HG03354 (cell line): ENCODE measurements at regions not wholly inside any gene's neighbourhood (a gene's known extent, or its start where the extent isn't known, plus 50 kb on each side); places are given as distances from the start of the nearest gene placed in this dataset.

Experiments
- ATAC-seq: cut with Tn5 transposase; IDR thresholded peaks from one replicate; pipeline ENCODE4 v1.9.1; 2021; ENCODE audit warnings: mild to moderate bottlenecking; ENCODE audit not compliant: unreplicated experiment, poor library complexity, severe bottlenecking

- ATAC-seq: peak; percentile 43
These were observed 373.4 kb upstream of the SYNCRIP start for GRCh38 chr6:86016077-86016476.

DNA sequence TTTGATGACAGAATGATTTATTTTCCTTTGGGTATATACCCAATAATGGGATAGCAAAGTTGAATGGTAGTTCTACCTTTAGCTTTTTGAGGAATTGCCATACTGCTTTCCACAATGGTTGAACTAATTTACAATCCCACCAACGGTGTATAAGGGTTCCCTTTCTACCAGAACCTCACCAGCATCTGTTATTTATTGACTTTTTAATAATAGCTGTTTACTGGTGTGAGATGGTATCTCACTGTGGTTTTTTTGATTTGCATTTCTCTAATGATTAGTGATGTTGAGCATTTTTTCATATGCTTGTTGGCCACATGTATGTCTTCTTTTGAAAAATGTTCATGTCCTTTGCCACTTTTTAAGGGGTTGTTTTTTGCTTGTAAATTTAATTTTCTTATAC, 370.3 kb upstream of the SYNCRIP start:
- peak; percentile 81 for ATAC-seq

- no peak for ATAC-seq
These were observed 368.5 kb upstream of the SYNCRIP start for GRCh38 chr6:86010915-86011786.

DNA sequence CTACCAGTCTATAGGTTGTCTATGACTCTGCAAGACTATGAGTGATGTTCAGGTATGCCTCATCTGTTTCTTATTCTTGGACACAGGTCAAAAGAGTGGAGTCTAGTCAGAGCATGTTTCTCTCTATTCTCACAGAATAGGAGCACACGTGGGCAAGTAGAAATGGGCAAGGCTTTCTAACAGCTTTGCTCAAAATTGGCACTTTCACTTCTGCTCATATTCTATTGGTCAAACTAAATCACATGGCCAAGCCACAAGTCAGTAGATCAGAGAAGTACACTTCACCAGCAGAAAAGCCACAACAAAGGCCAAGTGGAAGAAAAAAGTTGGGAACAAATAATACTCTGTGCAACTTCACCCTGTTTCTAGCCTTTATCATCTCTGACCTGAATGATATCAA, 354.5 kb upstream of the SYNCRIP start:
- peak; percentile 81 for ATAC-seq

- no peak for ATAC-seq
These were observed 353.3 kb upstream of the SYNCRIP start for GRCh38 chr6:85996034-85996375.

DNA sequence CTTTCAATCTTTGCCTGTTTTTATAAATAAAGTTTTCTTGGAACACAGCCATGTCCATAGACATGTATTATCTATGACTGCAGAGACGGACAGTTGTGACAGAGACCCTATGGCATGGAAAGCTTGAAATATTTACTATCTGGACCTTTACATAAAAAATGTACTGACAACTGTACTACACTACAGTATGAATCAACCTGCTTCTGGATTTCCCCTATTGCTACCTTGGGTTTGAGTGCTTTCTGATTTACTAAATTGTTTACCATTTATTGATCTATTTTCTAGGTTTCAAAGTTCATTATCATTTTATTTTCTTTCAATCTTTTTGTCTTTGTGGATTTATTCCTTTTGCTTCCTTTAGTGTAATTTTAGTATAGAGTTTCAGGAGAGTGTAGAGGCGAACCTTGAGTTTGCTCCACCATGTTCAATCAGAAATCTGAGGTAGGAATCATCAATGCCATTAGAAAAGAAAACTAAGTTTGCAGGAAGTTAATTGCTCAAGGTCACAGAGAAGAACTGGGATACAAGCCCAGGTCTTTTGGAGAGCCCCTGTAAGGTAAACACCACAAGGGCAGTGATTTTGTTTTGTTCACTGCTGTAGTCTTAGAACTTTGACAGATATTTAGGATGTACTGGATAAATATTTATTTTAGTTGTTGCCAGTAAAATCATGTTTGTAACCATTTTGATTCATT, 352.8 kb upstream of the SYNCRIP start:
- no peak for ATAC-seq

- ATAC-seq: no peak
These were observed 344.0 kb upstream of the SYNCRIP start for GRCh38 chr6:85986681-85987080.

- peak; percentile 69 for ATAC-seq
These were observed 340.5 kb upstream of the SYNCRIP start for GRCh38 chr6:85983032-85983659.

DNA sequence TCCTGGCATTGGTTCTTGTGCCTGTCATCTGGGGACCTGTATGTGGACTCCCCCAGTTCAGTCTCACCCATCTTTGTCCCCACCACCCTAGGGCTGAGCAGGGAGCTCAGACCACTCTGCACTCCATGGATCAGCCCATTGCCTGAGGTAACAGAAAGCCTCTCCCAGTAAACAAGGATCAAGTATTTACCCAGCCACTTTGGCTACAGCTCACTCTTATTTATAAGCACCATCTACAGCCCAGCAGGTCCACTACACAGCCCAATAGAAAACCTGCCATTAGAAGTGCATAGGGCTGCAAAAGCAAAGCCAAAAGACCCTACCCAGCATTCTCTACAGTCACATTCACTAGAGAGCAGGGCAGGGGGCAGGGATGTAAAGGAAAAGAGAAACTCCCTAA, 335.0 kb upstream of the SYNCRIP start:
- ATAC-seq: no peak

DNA sequence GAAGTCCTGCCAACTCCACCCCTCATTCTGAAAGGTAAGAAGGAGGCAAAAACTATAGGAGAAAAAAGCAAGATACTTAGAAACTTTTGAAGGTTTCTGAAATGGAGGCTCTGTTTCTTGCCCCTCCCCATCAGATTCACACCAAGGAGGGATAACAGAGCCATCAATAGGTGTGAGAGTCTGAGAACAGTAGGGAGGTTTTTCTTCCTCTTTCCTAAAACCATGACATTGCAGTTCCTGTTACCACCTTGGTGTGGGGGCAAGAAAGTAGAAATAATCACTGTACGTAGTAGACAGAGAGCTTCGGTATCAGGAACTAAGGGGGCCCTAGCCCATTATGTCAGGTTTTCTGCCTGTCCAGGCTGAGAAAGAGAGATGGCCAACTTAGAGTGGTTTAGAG, 333.3 kb upstream of the SYNCRIP start:
- ATAC-seq: peak; percentile 64

DNA sequence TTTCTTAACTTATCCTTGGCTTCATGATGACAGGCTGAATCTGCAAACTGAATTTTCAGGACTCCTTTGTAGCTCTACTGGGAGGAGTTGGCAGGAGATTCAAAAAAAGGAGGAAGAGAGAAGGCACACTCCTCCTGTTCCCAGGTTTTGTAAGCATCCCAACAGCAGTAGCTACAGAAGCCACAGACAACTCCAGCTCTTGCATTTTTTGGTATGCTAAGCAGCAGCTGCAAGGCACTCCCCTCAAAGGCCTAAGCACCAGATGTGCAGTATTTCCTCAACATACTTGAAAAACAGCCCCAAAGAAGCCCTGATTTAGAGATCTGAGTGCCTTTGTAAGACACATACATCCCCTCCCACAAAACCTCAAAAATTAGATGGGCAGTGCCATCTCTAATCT, 328.6 kb upstream of the SYNCRIP start:
- no peak for ATAC-seq

GRCh38 chr6:85966828-85967227, 324.1 kb upstream of the SYNCRIP start:
- ATAC-seq: no peak

DNA sequence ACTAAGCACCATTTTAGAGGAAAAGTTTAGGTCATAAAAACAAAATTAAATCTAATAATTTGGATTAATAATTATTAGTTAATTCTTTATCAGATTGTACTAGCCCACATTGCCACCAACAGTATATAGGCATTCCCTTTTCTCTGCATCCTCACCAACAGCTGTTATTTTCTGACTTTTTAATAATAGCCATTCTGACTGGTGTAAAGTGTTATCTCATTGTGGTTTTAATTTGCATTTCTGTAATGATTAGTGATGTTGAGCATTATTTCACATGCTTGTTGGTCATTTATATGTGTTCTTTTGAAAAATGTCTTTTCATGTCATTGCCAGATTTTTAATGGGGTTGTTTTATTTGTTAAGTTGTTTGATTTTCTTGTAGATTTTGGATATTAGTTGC, 319.1 kb upstream of the SYNCRIP start:
- ATAC-seq: no peak

- ATAC-seq: no peak
These were observed 318.4 kb upstream of the SYNCRIP start for GRCh38 chr6:85961125-85961524.

DNA sequence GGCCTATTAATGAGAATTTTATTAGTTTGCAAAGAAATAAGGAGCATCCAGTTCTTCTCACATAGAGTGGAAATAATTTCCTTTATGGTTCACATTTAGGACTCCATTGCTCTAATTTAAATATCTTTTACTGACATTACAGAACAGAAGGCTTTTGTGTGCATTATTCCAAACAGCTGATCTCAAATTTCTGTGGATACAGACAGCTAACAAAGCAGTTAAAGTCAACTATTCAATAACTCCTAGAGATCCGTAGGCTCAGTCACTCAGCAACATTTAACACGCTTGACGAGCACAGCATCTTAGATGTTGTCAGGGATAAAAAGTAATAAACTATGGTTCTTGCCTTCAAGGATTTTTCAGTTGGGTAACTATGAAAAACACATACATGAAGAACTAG, 305.8 kb upstream of the SYNCRIP start:
- no peak for ATAC-seq

DNA sequence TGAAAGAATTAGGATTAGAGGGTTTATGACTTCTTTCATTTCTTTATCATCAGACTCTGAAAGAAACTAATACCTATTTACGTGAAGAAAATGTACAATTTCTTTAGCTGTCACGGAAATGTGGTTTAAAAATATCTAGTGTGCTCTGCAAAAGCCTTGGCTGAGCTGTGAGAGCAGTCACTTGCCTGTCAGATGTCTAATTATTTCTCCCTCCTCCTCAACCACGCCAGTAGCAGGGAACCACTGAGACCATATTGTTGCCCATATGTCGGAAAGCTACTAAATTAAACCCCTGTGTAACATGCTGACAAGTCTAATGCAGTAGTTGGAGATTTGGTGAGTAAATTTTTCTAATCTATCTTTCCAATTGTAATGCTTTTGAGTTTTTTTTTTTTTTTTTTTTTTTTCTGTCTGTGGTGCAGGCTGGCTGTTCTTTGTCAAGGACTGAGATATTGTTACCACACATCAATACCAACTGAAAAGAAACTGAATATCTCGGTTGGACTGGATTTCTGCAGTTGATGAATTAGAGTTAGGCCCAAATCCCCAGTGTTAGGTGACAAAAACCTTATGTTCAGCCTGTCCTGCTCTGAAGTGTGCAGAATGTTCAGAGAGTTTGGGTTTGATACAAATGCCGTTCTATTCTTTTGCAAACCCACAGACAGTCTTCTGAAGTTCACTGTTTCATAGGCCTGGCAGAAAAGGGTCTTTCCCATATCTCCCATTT, 302.9 kb upstream of the SYNCRIP start:
- ATAC-seq: no peak

GRCh38 chr6:85944776-85945175, 302.1 kb upstream of the SYNCRIP start:
- no peak for ATAC-seq

DNA sequence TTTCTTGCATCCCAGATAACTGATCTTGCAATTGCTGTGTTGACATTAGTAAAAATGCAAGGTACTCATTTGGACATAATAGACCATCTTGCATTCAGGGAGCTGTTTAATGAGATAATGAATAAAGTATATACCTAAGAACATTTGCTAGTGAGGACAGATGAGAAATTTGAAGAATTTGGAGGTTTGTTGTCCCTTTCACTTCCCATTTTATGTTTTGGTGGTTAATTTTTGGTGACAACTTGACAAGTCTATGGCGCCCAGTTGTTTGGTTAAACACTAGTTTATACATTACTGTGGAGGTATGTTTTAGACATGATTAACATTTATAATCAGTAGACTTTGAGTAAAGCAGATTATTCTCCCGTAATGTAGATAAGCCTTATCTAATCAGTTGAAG, 300.2 kb upstream of the SYNCRIP start:
- ATAC-seq: peak; percentile 81

DNA sequence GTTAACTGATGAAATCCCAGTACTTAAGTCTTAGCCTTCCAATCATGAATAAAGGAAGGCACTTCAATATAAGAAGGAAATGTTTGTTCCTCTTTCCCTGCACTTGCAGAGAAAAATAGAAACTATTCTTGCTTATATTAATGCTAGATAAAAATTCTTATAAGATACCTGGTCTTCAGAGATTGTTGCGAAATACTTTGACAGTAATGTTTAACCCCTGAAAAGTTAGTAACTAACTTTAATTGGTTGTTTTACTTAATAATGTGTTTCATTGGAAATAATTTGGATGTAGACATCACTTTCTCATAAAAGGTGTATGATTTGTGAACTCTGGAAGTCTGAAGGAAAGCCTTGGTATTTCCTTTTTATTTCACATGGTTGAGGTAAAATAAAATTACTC, 294.2 kb upstream of the SYNCRIP start:
- no peak for ATAC-seq

DNA sequence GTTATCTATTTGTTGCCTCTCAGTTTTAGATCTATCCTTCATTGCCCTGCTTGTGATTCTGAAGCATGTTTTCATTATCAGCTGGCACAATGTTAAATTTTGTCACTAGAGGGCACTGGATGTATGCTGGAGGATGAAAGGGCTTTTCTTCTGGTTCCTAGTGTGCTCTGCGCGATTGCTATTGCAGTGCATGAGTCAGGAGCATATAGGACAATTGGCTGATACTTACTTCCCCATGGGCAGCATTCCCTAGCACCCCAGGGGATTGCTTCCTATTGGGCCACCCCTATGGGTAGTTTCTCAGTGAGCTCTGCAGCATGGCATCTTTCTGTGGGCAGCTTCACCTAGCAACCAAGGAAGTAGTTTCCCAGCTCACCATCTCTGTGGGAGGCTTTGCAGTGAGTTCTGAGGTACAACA, 280.3 kb upstream of the SYNCRIP start:
- ATAC-seq: peak; percentile 98
